CD4-positive, alpha-beta T cell treated with Interleukin-4 for 4 hours (primary cell): ENCODE measurements at regions not wholly inside any gene's neighbourhood (a gene's known extent, or its start where the extent isn't known, plus 50 kb on each side); places are given as distances from the start of the nearest gene placed in this dataset.

Experiments
- DNase-seq: peaks from one replicate; pipeline ENCODE4 v3.0.0-alpha.2; 2020

GRCh38 chr10:129365767-129366402 is 101.2 kb upstream of the MGMT start:
- DNase-seq: no peak

- no peak for DNase-seq
Observed at GRCh38 chr10:129366450-129366849, 100.6 kb upstream of the MGMT start.

- DNase-seq: no peak
Observed at GRCh38 chr10:129369566-129369965, 97.5 kb upstream of the MGMT start.

- DNase-seq: no peak
Observed at GRCh38 chr10:129371541-129371940, 95.5 kb upstream of the MGMT start.

GRCh38 chr10:129372172-129372571 is 94.9 kb upstream of the MGMT start:
- no peak for DNase-seq

- no peak for DNase-seq
Observed at GRCh38 chr10:129373231-129373630, 93.8 kb upstream of the MGMT start.

GRCh38 chr10:129373718-129374117 is 93.3 kb upstream of the MGMT start:
- DNase-seq: no peak

GRCh38 chr10:129375171-129375570 is 91.9 kb upstream of the MGMT start:
- DNase-seq: no peak

- DNase-seq: no peak
Observed at GRCh38 chr10:129375912-129376311, 91.1 kb upstream of the MGMT start.

- DNase-seq: no peak
Observed at GRCh38 chr10:129380279-129380678, 86.8 kb upstream of the MGMT start.

GRCh38 chr10:129381741-129382140 is 85.3 kb upstream of the MGMT start:
- DNase-seq: no peak

- no peak for DNase-seq
Observed at GRCh38 chr10:129382401-129382800, 84.6 kb upstream of the MGMT start.

- no peak for DNase-seq
Observed at GRCh38 chr10:129383651-129384050, 83.4 kb upstream of the MGMT start.

- DNase-seq: no peak
Observed at GRCh38 chr10:129385600-129385999, 81.4 kb upstream of the MGMT start.

- DNase-seq: no peak
Observed at GRCh38 chr10:129386415-129387257, 80.4 kb upstream of the MGMT start.

- DNase-seq: no peak
Observed at GRCh38 chr10:129387258-129387525, 79.8 kb upstream of the MGMT start.

GRCh38 chr10:129388435-129388834 is 78.6 kb upstream of the MGMT start:
- DNase-seq: no peak

- DNase-seq: no peak
Observed at GRCh38 chr10:129389194-129389593, 77.8 kb upstream of the MGMT start.

GRCh38 chr10:129390147-129390546 is 76.9 kb upstream of the MGMT start:
- no peak for DNase-seq

- no peak for DNase-seq
Observed at GRCh38 chr10:129390726-129391125, 76.3 kb upstream of the MGMT start.

- DNase-seq: no peak
Observed at GRCh38 chr10:129391464-129391863, 75.6 kb upstream of the MGMT start.

- no peak for DNase-seq
Observed at GRCh38 chr10:129392855-129393254, 74.2 kb upstream of the MGMT start.

- DNase-seq: no peak
Observed at GRCh38 chr10:129393812-129394211, 73.2 kb upstream of the MGMT start.

GRCh38 chr10:129394518-129395328 is 72.3 kb upstream of the MGMT start:
- no peak for DNase-seq
